ENCODE measurements at regions not wholly inside any gene's neighbourhood (a gene's known extent, or its start where the extent isn't known, plus 50 kb on each side); places are given as distances from the start of the nearest gene placed in this dataset.

DNA sequence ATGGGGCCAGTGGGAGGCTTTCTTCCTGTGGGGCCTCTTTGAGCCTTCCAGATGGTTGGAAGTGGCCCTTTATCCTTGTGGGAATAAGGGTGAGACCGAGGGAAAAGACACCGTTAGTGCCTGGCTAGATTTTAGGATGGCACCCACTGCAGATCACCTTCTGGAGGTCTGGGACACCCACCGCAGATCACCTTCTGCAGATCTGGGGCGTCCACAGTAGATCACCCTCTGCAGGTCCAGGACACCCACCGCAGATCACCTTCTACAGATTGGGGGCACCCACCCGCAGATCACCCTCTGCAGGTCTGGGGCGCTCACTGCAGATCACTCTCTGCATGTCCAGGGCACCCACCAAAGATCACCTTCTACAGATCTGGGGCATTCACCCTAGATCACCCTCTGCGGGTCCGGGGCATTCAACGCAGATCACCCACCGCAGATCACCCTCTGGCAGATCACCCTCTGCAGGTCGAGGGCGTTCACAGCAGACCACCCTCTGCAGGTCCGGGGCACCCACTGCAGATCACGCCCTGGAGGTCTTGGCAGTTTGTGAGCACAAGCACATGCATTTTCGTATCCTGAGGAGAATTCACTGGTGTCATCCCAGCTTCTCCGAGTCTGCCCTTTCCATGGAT lies 153.4 kb upstream of the TSHZ3 start:
- no peak for DNase-seq

DNA sequence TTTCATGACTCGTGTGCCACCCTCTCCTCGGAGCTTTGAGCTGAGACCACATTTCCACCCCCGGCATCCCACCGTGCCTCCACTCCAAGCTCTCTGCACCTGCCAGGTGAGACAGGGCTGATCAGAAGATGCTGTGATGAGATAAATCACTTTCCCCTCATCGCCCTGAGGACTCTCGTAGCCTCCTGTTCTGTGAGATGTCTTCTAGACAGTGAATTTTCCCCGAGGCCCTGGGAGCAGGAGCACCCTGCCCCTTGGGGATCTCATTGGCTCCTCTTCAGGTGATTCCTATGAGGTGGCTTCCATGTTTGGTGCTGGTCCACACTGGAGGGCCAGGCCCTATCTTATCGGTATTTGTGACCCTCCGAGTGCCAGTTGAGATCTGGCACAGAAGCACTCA lies 154.0 kb upstream of the TSHZ3 start:
- DNase-seq, result no peak

DNA sequence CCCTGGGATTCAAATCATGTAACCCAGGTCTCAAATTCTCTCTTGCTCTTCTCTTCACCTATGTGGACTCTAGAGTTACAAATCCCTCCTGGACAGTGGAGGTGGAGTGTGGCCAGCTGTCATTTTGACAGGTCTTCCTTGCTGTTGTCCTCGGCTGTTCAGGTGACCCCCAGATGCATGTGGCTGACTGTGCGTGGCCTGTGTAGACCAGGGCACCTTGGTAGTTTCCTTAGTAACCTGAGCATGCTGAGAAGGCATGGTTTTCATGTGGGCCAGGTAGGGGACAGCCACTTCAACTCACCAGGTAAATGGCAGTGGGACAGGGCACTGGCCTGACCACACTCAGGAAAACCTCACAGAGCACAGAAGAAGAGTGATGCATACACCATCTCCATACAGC lies 155.0 kb upstream of the TSHZ3 start:
- DNase-seq, result no peak

DNA sequence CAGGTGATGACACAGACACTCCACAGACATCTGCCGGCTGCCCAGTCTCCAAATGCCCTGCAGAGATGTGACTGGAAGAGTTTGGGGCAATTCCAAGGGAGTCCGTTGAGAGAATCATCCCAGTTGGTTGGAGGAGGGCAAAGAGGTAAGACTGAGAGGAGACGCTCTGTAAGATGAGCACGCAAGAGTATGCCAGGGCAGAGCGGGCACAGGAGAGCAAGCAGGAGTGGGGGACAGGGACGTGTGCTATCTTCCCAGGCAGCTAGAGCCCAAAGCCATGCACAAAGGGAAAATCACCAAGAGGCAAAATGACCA lies 156.3 kb upstream of the TSHZ3 start:
- DNase-seq, result no peak

DNA sequence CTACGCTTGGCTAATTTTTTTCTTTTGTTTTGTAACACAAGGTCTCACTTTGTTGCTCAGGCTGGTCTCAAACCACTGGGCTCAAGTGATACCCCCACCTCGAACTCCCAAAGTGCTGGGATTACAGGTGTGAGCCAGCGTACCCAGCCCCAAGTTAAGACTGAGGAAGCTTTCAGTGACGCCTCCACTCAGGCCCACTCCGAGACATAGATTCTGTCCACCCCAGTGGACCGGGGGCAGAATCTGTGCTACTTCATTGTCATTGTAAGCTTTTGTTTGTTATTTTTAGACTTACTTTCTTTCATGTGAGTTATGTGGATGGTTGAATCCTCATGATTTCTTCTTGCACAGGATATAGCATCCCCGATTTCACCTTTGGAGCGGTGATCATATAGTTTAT lies 156.9 kb upstream of the TSHZ3 start:
- no peak for DNase-seq

DNA sequence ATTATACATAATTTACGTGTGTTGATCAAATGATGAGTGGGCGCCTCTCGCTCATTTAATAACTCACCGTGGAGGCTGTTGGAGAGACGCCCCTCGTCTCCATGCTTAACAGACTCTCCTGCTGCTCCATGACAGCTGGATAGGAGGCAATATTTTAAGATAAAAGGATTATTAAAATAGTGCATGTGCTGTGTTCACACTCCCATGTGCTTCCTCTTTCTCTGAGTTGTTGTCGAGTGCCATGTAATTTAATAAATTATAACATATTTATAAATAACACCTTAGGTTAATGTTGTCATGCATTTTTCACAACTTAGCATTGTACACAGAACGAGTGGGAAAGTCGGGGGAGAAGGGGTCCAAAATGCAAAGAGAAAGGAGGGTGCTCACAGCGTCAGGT lies 161.4 kb upstream of the TSHZ3 start:
- no peak for DNase-seq

DNA sequence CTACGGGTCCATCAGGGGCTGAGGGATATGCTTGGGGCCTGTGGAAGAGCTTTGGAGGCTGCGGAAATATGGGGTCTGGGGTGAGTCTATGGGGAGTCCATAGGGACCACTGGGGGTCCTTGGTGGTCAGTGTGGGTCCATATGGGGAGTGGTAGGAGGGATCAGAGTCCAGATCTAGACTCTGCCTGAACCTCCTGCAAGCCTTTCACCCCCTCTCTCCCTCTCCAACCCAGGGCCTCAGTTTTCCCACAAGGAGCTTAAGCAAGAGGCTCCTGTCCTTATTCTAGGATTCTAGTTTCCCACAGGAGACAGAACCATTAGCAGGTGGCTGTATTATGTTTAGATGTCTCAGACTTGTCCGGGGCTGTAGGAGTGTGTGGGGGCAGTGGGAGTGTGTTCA lies 161.9 kb upstream of the TSHZ3 start:
- DNase-seq, result no peak

DNA sequence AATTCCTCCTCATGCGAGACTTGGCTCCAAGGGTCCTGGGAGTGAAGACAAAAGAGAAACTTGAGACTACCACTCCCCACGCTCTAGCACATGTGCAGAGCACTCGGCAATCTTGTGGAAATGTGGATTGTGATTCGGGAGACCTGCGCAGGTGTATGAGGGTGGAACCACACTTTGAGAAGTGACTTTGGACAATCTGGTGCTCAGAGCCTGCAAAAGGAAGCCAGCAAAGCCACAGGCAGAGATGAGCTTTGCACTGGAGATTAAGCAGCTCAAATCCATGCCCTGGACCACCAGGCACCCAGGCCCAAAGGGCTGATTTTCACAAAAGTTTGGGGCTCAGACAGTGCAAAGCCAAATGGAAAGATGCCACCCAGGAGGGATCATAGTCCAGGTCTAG lies 162.5 kb upstream of the TSHZ3 start:
- DNase-seq, result no peak

DNA sequence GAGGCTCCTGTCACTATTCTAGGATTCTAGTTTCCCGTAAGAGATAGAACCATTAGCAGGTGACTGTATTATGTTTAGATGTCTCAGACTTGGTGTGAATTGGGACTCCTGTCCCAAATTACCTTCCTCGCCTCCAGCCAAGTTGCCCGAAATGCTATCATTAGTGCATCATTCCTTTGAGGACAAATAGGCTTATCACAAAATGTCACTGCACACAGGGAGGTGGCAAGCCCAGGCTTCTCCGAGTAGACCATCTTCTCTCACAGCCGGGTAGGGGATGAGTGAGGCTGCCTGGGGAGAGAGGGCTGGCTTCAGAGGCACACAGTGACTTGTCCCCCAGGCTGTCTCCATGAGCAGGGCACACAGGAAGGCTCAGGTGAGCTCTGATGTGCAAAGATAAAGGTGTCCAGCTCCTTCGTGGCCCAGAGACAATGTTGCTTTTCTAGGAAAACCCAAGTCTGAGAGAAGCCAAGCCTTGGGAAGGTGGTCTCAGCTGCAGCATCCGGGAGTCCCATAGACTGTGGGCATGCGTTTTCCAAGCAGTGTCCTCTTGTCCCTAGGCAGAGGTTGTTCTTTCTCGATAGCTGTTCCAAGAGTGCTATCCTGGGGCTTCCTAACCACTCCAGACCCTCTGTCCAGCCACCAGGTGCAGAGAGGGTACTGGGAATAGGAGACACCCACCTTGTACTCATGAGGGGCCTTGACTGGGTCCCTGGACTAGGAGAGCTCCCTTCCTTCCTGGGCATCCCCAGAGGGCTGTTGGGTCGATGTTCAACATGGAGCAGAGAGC lies 163.1 kb upstream of the TSHZ3 start:
- no peak for DNase-seq

DNA sequence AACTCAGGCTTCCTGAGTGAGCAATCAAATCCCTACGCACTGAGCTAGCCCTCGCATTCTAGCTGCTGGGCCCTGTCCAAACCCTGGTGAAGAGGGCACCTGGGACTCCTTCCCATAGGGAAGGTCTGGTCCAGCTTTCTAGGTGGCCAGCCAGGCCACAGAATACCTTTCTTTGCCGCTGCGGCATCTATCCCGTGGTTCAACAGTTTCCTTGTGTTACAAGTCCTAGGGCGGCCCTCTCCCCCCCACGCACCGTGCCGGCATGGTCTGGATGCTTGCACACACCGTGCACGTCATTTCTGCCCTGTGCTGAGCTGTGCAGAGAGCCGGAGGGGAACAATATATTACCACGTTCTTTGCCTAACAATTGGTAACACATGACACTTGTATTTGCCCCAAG lies 164.6 kb upstream of the TSHZ3 start:
- no peak for DNase-seq

DNA sequence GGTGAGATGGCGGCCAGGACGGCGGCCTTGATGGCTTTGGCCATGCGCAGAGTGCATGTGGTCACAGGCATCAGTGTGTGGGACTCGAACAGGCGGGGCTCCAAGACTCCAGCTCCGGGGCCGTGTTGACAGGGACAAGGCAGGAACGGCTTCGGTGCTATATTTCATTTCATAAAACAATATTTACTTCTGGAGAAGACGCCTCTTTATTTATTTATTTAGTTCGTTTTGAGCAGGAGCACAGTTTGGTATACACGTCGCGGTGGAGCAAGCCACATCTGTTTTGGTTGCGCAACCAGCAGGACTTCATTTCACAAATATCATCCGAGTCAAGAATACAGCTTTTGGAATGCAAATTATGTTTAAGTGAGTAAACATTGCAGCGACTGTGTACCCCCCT lies 166.7 kb upstream of the TSHZ3 start:
- DNase-seq, result no peak

DNA sequence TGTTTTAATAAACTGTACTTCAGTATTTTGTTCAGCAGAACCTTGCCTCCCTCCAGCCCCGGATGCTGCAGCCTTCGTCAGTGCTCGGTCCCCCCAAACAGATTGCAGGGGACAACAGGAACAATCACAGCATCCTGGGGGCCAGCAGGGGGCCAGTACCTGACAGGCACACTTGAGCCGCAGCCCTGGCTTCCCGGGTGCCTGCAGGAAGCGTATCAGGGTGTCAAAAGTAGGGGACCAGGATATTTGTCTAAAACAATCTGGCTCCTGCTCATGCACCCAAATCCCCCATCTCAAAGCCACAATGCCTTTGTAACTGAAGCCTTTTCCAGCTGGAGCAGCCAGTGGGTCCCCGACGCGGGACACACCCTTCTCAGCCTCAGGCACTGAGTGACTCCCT lies 167.5 kb upstream of the TSHZ3 start:
- no peak for DNase-seq

DNA sequence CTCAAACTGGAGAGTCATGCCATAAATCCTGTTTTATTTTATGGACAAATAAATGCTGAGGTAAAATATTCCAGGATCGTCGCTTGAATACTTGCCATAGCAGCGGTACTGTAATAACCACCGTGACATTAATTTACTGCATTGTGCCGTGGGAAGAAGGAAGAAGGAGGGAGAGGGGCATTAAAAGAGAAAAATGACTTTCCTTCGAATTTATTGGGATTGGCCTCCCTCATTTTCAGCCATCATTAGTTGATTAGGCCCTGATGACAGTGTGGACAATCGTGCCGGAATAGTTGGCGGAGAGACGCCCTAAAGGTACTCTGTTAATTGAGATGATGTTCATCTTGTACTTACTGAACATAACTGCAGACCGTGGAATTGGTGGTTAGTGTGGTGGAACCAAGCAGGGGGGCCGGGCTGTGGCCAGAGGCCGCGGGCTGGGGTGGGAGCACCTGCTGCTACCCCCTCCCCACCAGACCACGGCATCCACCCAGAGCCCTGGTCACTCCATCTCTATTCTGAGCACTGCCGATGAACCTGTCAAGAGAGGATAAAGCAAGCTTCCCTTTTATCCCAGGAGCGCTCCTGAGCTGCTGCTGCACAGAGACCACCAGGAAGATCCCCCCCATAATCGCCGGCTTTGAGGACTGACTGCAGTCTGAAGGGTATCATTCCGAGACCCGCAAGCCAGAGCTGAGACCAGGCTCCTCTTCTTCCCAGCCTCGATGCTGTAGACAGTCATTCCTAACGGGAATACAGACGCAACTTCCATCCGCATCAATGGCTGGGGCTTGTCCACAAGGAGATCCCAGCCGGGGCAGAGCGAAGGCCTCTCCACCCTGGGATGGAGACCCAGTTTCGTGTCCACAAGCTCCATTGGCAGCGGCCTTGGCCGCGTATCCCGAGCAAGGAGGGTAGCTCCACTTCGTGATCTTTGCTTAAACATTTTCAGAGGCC lies 168.3 kb upstream of the TSHZ3 start:
- no peak for DNase-seq

DNA sequence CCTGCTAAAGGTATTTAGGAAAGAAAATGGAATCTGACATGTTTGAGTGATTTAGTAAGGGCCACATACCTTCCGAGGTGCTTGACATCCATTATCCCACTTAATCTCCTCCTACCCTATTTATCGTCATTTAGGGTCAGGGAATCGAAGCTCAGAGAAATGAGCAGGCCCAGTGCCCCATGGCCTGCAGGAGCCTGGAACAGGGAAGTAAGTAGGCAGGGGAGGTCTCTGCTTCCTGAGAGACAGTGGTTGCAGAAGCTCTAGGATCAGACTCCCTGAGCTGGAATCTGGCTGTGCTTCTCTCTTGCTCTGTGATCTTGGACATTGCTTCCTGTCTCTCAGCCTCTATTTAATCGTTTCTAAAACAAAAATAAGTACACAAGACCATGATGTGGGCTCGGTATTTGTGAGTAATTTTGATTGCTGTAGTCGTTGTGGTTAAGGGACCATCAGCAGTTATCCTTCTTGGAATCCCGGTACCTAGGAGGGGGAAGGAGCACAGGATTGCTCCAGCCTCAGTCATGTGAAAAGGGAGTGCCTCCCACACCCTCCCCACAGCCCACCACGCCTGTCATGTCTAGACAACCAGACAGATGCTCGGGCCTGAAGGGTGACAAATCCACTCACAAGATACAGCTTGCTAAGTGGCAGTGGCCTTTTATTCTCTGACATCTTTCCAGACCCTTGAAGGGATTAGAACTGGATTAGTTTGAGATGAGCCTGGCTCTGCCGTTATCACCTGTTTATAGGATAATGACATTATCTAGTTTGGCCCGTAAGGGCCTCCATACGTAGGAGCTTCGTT lies 169.2 kb upstream of the TSHZ3 start:
- DNase-seq, result no peak

DNA sequence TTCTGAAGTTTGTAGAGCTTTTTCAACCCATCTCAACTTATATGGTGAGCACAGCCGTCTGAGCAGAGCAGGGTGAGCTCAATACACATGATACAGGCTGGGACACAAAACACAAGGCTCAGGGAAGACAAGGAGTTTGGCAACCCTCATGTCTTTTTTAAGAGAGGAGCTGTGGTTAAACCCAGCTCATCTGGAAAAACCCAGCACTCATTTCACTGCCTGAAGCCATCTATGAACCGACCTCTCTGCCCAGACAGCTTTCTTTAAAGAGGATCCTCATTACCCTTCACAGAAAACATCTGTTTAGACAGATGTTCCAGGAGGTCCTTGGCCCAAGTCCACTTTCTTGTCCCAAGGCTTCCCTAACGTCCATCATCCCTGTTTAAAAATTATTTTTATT lies 170.0 kb upstream of the TSHZ3 start:
- DNase-seq, result no peak

DNA sequence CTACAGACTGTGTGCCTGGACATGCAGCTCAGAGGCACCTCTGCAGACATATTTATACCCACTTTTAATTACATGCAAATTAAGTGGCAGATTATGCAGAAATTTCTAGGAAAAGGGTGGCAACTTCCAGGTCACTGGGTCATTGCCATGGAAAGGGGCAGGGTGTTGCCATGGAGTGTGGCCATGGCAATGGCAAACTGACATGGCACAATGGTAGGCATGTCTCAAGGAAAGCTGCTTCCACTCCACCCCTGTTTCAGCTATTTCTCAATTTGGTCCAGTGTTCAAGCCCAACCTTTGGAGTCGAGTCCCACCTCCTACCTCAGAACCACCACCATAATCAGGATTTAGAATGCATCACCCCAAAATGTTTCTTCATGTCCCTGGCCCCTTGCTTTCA lies 170.7 kb upstream of the TSHZ3 start:
- DNase-seq, result no peak

DNA sequence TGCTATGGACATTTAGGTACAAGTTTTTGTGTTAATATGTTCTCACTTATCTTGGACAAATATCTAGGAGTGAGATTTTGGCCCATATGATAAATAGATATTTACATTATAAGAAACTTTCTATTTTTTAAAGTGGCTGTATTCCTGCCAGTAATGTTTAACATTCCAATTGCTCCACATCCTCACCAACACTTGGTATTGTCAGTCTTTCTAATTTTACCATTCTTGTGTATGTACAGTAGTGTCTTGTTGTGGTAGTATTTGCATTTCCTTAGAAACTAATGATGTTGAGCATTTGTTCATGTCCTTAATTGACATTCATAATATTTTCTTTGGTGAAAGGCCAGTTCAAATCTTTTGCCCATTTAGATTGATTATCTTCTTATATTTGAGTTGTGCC lies 171.4 kb upstream of the TSHZ3 start:
- no peak for DNase-seq

DNA sequence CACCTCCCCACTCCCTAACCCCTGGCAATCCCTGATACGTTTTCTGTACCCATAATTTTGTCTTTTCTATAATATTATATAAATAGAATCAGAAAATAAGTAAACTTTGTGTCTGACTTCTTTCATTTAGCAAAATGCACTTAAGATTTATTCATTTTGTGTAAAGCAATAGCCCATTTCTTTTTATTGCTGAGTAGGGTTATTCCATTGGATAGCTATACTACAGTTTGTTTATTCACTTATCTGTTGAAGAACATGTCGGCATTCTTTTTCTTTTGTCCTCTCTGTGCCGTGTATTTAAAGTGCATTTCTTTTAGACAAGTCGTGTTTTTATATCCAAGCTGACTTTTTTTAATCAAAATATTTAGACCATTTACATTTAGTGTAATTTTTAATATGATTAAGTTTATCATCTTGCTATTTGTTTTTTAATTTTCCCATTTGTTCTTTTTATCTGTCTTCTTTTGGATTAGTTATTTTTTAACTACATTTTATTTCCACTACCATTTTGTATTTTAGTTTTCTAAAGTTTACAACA lies 176.4 kb upstream of the TSHZ3 start:
- DNase-seq, result no peak

DNA sequence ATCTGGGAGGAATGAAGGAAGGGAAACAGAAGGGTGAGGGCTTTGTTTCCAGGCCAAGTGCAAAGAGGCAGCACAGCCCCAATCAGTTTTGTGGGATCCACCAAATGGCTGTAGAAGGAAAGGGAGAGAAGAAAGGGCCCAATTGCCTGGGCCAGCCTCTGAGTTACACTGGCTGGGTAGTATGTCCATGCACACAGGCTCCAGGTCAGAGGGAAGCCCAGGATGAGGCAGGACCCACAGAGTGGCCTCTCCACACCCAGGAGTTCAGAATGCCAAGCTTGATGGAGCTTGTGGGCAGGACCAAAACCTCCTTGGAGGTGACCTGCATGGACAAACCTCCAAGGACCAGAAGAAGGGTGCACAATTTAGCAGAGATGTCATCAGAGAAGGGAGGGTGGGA lies 178.2 kb upstream of the TSHZ3 start:
- no peak for DNase-seq

DNA sequence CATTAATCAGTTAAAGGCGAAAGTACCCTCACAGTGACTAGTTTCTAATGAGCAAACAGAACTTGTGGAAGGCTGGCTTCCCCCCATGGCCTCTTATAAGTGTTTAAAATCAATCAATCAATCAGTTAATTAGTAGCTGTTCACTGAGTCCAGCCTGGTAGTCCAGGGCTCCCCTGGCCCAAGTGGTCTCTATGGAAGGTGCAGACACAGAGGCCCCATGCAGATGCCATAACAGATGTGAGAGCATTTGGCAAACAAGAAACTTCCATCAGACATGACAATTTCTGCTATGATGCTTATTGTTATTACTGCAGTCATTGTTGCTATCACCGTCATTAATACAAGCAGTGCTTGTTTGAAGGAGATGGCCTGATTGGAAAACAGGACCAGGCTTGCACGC lies 179.0 kb upstream of the TSHZ3 start:
- no peak for DNase-seq

DNA sequence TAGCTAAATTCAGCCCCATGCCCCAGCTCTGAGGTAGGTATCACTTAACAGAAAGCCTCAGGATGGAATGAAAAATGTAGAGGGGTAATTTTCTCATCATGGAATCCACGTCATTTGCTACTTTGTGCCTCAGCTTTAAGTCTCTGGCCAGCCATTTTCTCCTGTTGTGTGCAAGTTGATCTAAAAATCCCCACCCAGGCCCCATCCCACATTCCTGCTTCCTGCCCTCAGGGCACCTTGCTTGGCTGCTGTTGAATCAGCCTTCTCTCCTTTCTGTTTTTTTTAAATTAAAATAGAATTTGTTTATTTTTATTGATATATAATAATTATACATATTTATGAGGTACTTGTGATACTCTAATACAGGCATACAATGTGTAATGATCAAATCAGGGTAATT lies 179.9 kb upstream of the TSHZ3 start:
- DNase-seq, result no peak

DNA sequence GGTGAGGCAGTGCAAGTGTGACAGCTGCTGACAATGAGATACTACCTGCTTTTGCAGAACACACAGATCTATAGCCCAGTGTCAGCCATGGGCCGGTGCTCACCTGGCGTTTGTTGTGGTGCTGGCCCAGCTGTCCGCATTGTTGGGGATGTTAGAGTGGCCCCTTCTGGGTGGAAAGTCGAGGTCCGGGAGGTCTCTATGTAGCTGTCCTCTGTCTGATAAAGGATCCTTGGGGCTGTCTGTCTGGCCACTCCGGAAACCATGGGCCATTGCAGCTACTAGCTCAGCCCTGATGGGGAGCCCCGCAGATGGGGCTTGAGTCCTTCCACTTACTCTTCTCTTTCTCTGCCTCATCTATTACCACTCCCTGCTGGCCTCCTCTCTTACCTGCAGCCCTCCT lies 181.5 kb upstream of the TSHZ3 start:
- no peak for DNase-seq

DNA sequence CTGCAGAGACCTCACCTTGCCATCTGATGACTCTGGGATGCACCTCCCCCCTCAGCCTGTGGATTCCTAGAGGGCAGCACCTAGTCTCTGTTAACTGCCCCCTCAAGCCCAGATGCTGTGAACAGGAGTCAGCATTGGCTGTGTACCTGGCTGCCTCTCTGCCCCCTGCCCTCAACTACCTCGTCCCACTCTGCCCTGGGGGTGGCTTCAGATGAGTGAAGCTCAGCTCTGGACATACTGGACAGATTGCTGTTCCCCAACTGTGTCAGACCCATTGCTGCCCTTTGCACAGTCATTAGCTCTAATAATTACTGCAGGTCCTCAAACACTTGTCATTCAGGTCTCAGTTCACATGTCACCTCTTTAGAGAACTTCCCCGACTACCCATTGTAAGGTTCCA lies 182.1 kb upstream of the TSHZ3 start:
- DNase-seq, result no peak
